HG02642 (cell line): ENCODE measurements at regions not wholly inside any gene's neighbourhood (a gene's known extent, or its start where the extent isn't known, plus 50 kb on each side); places are given as distances from the start of the nearest gene placed in this dataset.
"Not testable (repeated sequence)": the region's sequence is repeated elsewhere in the genome, so short reads cannot be mapped to it uniquely, and the experiment has no call there.

Experiments used
- ATAC-seq: cut with Tn5 transposase; IDR thresholded peaks from one replicate; pipeline ENCODE4 v1.9.1; 2021; ENCODE audit warnings: mild to moderate bottlenecking; ENCODE audit not compliant: unreplicated experiment, poor library complexity

DNA sequence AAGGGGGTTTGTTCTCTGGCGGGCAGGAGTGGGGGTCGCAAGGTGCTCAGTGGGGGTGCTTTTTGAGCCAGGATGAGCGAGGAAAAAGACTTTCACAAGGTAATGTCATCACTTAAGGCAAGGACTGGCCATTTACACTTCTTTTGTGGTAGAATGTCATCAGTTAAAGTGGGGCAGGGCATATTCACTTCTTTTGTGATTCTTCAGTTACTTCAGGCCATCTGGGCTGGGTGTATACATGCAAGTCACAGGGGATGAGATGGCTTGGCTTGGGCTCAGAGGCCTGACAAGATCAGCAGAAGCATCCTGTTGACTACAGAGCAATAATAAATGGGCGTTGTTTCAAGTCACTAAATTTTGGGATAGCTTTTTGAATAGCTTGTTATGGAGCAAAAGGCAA is 586.4 kb upstream of the MBL2 start:
- not testable (repeated sequence) for ATAC-seq

DNA sequence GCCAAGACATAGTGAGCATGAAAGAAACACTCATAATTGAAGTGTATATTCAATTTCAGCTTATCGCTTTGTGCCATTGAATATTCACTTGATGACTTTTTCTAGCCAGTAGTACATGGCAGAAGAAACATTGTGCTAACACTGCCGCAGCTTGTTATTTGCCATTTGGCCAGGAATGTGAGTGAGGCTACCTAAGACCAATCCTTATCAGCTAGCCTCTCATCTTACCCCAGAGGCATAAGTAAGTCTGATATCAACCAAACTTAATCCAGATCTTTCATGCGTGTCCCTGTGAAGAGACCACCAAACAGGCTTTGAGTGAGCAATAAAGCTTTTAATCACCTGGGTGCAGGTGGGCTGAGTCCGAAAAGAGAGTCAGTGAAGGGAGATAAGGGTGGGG is 586.0 kb upstream of the MBL2 start:
- no peak for ATAC-seq

DNA sequence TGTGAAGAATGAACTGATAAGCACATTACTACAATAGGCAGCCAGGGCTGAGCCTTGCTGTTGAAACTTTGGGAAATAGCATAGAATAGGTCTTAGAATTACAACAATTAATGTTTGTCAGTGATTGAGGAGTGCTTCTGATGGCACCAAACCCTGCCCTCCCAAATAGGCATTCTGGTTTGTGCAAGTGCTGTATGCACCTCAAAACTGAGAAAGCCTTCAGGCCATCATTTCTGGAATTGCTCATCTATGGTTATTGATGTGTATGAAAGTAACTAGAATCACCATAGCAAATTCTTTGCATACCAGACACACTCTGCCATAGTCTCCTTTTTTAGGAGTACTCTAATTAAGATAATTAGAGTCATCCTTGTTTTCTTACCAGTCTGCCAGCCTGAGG is 585.0 kb upstream of the MBL2 start:
- no peak for ATAC-seq

DNA sequence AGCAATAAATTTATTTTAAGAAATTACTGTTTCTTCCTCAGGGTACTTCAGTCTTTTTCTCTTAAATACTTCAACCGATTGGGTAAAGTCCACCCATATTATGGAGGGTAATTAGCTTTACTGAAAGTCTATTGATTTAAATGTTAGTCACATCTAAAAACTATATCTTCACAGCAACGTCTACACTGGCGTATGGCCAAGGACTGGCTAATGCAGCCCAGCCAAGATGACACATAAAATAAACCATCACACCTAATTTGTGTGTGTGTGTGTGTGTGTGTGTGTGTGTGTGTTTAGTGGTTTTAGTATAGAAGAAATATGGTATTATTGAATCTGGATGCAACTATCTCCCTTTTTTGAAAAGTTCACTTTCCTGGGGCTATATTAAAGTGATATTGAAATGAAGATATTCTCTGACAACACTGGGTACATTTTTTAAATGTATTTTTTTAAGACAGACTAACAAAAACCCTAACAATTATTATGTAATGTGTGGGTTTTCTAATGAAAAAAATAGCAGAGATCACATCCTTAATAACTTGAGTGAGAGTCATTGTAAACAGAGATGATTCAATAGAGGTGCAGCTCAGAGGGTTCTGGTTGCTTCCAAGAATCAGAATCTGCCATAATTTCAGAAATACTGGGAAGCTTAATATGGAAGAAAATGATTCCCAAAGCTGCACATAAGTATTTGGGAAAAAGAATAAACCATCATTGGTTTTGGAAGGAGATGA is 584.2 kb upstream of the MBL2 start:
- no peak for ATAC-seq

DNA sequence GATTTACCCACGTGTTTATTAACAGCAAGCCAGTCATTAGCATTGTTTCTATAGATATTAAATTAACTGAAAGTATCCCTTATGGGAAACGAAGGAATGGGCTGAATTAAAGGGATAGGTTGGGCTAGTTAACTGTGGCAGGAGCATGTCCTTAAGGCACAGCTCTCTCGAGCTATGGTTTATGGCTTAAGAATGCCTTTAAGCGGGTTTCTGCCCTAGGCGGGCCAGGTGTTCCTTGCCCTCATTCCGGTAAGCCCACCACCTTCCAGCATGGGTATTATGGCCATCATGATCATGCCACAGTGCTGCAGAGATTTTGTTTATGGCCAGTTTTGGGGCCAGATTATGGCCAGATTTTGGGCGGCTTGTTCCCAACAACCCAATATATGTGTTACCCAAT is 569.9 kb upstream of the MBL2 start:
- not testable (repeated sequence) for ATAC-seq

DNA sequence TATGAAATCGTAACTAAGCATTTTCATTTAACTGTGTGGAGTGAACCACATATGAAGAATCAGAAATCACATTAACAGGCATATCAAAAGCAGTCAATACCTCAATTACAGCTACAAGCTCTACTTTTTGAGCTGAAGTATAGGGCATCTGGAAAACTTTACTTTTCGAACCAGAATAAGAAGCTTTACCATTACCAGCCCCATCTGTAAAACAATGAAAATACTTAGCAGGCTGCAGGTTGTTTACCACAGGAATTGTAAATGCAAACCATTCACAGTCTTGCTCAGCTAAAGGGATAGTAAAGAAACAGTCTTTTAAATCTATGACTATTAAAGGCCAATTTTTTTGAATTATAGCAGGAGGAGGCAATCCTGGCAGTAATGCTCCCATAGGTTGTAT is 565.6 kb upstream of the MBL2 start:
- ATAC-seq, result not testable (repeated sequence)

DNA sequence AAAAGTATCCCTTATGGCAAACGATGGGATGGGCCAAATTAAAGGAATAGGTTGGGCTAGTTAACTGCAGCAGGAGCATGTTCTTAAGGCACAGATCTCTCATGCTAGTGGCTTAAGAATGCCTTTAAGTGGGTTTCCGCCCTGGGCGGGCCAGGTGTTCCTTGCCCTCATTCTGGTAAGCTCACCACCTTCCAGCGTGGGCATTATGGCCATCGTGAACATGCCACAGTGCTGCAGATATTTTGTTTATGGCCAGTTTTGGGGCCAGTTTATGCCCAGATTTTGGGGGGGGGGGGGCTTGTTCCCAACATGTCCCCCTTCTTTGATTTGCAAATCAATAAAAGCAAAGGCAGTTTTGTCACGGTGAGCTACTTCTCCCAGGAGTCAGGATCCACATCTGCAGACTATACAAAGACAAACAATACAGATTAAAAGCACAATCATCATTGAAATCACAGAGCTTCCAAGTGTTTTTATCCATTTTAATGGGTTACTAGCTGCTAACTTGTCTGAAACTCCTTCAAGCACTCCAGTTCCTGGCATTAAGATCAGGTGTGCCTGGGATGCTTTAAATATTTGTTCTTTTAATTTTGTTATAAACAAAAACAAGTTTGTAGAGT is 563.3 kb upstream of the MBL2 start:
- not testable (repeated sequence) for ATAC-seq

DNA sequence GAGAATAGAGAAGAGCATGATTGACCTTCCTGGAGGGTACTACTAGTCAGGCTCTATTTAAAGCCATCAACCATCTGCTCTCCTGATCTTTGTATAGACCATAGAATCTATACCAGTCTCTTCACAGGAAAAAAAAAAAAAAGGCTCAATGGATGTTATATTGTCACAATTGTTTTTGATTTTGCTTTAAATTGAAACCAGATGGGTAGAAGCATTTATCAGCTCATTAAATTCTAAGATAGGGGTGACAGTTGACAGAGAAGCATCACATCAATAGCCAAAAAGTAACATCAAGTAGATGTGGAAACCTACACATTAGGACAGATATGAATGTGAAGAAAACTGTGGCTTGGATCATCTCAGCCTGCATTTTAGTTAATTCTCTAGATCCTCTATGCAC is 558.9 kb upstream of the MBL2 start:
- no peak for ATAC-seq

DNA sequence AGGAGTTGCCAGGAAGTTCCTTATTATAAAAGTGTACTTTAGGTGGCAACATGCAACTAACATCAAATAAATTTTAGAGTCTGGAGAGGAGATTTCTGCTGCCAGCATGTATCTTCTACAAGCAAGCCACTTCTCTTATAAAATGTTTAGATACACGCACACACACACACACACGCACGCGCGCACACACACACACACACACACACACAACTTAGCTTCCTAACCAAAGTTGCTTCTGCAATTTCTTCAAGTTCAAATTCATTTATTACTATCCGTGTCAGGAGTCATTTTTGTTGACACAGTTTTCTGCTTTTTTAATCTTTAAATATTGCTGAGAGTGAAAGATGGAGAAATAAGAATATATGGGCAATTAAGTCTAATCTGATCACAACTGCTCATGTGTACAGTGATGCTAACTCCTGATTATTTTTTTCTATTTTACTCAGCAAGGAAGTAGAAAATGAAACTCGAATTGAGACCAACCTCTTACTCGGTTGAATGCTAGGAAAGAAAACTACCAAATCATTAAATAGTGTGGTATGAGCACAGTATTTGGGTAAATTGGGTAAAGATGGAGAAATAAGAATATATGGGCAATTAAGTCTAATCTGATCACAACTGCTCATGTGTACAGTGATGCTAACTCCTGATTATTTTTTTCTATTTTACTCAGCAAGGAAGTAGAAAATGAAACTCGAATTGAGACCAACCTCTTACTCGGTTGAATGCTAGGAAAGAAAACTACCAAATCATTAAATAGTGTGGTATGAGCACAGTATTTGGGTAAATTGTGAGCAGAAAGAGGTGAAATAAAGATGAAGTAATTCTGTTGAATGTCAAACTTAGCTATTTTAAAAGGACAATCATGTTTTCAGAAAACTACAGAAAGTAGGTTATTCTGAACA is 554.1 kb upstream of the MBL2 start:
- not testable (repeated sequence) for ATAC-seq

DNA sequence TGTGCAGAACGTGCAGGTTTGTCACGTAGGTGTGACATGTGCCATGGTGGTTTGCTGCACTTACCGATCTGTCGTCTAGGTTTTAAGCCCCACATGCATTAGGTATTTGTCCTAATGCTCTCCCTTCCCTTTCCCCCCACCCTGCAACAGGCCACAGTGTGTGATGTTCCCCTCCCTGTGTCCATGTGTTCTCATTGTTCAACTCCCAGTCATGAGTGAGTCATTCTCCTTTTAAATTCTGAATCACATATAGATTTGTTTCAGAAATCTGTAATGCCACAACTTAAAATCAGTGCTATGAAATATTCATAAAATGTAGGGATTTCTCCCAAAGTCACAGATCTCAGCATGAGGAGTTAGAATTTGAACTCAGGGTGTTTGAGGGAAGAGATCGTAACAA is 552.5 kb upstream of the MBL2 start:
- ATAC-seq, result no peak

DNA sequence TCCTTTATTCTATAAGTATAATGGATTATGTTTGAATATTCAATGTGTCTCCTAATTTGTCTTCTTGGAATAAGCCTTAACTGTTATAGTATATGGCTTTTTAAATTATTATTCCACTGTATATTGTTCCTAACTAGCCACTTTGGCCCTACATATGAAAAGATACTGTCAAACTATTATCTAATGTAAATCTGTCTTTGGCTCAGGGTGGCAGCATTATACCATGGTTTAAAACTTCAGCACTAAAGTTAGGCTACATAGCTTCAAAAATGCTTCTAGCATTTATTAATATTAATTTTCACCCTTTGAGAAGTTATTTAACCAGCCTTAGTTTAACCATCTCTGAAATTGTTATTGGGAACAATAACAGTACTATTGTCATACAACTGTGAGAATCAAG is 543.1 kb upstream of the MBL2 start:
- no peak for ATAC-seq

DNA sequence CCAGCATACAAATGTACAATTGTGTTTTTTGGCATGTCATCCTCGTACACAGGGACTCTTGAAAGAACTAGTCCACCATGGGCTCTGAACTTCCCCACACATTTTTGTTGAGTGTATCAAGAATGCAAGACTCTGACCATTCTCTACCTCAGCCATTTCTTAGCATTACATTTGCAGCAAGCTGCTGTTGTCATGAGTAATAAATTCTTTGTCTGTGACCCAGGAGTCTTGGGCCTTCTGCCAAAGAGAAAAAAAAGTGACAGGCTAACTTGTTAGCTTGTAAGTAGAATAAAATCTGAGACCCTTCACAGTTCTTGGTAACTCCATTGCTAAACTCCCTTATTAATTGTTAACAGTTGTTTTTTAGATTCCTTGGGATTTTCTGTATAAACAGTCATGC is 542.3 kb upstream of the MBL2 start:
- no peak for ATAC-seq

DNA sequence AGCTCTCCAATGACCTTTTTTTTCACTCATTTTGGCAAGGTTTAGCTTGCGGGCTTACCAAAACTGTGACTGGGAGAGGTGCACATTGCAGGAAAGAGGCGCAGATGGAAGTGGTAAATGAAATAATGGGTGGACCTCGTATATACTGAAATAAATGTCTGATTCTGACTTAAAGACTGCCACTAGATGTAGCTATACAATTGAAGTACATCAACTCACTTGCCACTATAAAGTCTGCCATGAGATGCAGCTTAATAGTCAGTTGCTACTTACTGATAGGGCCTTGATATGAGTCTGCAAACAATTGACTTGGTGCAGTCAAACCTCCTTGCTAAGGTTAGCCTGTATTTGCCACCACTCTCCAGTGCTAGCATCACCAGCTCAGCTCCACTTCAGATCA is 525.9 kb upstream of the MBL2 start:
- ATAC-seq, result no peak

DNA sequence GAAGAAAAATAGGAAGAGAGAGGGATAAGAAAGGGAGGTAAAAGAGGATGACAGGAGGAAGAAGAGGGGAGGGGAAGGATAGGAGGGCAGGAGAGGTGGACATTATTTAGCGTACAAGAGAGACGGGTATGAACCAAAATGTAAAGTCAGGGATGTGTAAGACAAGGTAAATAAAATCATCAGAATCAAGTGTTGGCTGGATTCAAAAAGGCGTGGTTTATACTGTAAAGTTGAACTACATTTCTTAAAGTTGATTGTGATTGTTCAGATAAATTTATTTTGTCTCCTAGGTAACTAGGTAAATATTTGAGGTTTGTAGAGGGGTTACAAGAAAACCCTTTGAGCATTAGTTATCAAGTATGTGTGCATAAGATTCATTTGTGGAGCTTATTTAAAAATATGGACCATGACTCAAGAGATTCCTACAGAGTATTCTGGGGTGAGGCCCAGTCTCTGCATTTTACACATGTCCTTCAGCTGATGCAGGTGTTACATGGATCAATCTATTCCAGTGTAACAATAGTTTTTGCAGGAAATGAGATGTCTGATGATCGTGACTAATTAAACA is 512.1 kb upstream of the MBL2 start:
- no peak for ATAC-seq

DNA sequence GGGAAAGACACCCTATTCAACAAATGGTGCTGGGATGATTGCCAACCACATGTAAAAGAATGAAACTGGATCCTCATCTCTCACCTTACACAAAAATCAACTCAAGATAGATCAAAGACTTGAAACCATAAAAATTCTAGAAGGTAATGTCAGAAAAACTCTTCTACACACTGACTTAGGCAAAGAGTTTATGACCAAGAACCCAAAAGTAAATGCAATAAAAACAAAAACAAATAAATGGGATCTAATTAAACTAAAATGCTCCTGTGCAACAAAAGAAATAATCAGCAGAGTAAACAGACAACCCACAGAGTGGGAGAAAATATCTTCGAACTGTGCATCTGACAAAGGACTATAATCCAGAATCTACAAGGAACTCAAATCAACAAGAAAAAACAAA is 504.2 kb upstream of the MBL2 start:
- ATAC-seq, result no peak

DNA sequence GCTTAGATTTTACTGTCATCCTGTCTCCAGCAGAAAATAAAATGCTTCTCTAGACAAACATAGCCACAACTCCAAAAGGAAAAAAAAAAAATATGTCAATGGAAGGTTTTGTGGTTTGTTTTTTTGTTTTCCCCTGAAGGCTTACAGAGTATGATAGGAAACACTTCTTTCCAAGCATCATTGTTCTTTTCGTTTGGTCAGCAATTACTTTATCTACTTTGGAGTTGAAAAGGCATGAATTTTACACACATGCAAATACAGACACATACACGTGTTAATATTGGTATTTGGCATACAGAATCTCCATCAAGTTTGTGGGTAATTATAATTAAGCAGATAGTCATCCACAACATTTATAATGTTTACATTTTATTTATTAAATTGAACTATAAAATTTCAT is 496.9 kb upstream of the MBL2 start:
- ATAC-seq, result no peak

DNA sequence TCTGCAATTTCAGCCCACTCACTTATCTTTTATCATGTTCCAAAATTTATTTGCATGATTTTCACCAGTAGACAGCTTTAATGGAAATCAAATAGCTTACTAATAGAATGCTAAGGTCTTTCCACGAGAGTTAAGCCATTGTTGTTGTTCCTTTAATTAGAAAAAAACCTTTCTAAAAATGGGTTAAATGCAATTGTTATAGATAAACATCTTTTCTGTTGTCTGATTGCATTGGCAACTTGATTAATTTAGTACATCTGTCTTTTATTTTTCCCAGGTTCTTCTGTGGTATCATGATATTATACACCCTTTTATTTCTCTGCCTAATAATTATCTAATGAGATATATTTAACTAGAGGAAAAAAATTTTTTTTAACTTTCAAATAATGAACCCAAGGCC is 487.6 kb upstream of the MBL2 start:
- ATAC-seq, result no peak

DNA sequence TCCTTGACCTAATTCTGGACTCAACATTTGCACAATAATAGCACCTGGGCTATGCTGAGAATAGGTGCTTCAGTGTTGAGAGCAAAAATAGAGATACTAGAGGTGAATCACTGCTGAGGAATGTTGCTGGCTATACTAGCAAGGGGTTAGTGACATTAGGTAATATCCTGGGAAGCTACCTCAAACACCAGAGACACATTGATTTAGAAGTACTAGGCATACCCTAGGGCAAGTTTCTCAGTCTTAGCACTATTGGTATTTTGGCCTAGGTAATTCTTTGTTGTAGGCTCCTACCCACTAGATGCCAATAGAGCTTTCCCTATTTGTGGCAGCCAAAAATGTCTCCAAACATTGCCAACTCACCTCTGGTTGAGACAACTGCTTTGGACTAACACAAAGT is 484.0 kb upstream of the MBL2 start:
- no peak for ATAC-seq

DNA sequence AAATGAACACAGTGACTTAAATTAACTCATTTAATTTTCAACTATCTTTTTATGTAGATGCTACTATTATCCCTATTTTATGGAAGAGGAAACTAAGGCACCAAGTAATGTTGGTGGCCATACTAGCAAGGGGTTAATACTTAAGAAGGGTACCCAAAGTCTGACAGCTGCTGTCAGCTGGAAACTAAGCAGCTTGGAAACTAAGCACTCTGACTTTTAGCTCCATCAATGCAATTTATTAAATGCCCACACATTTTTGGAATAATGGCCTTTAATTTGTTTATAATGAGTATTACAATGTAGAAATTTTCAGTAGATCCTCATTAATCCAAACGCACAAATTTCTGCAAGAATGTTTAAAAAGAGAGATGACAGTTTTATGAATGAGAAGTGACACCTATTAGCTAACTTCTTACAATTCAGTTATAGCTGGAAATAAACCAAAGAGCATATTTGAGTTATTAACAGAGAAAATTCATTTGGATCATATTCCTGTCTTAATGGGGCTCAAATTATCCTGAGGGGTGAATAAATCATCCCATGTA is 483.1 kb upstream of the MBL2 start:
- no peak for ATAC-seq

DNA sequence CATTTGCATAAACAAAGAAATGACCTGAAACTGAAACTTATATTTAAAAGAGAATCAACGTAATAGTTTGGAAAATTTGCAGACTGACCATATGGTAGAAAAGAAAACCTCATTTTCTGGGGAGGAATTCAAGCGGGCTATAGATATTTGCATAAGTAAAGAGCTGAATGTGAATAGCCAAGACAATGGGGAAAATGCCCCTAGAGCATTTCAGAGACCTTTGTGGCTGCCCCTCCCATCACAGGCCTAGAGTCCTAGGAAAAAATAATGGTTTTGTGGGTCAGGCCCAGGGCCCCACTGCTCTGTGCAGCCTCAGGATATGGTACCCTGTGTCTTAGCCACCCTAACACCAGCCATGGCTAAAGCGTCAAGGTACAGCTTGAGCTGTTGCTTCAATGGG is 480.6 kb upstream of the MBL2 start:
- ATAC-seq, result no peak

DNA sequence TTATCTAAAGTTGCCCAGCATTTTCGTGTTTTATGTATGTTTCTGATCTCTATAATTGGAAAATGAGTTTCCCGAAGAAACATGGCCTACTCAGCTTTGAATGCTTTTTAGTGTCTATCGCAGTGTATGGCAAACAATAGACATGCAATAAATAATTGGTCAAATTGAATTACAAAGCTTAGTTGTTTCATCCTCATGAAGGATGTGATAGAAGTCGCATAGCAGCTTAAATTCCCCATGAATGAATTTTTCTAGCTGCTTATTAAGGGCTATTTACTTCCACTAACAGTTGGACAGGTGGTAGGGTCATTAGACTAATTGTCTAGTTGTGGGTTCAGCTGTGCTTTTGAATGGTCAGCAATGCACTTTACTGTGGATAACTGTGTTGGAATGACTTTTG is 467.3 kb upstream of the MBL2 start:
- ATAC-seq, result no peak
